Brain pericyte (primary cell): ENCODE measurements at regions not wholly inside any gene's neighbourhood (a gene's known extent, or its start where the extent isn't known, plus 50 kb on each side); places are given as distances from the start of the nearest gene placed in this dataset.
A peak's percentile ranks its signal among the peaks of the same experiment; 100 is the strongest.
"Not testable (repeated sequence)": the region's sequence is repeated elsewhere in the genome, so short reads cannot be mapped to it uniquely, and the experiment has no call there.

Source experiments
- DNase-seq: peaks from one replicate; pipeline ENCODE4 v3.0.0-alpha.2; 2012; ENCODE audit warnings: low read depth, low spot score

DNA sequence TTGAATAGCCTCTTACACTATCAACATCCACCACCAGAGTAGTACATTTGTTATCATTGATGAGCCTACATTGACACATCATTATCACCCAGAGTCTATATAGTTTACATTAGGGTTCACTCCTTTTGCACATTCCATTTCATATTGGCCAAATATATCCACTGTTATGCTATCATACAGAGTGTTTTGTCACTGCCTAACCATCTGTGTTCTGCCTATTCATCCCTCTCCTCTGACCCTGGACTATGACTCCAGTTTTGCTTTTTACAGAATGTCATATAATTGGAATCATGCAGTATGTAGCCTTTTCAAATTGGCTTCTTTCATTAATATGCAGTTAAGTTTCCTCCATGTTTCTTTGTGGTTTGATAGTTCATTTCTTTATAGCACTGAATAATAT is 904.7 kb downstream of the TLE1 start:
- no peak for DNase-seq

DNA sequence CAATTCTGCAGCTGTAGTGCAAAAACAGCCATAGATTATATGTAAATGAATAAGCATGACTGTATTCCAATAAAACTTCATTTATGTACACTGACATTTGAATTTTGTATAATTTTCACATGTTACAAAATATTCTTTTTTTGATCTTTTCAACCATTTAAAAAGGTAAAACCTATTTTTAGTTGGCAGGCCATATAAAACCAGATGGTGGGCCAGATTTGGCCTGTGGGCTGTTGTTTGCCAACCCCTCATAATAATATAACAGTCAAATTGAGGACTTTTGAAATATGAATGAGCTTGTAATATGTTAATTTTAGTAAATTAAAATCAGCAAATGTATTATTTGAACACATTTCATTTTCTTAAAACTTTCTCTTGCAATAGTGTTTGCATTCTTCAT is 913.4 kb downstream of the TLE1 start:
- no peak for DNase-seq

DNA sequence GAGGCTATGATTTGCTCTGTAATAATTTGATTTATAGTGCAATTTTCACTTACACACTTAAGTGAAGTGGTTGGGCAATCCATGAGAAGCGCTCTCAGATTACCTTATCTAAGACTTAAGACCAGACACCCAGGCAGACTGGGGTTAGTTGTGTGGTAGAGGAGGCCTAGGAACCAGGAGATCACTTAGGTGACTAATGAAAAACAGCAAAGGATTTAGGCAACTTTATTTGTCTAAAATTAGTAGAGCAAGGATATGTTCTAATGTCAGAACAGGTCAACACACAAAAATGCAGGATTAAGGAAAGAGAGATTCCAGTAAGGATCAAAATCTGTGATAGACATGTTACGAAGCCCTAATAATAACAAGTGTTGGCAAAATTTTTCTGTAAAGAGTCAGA is 913.8 kb downstream of the TLE1 start:
- no peak for DNase-seq

DNA sequence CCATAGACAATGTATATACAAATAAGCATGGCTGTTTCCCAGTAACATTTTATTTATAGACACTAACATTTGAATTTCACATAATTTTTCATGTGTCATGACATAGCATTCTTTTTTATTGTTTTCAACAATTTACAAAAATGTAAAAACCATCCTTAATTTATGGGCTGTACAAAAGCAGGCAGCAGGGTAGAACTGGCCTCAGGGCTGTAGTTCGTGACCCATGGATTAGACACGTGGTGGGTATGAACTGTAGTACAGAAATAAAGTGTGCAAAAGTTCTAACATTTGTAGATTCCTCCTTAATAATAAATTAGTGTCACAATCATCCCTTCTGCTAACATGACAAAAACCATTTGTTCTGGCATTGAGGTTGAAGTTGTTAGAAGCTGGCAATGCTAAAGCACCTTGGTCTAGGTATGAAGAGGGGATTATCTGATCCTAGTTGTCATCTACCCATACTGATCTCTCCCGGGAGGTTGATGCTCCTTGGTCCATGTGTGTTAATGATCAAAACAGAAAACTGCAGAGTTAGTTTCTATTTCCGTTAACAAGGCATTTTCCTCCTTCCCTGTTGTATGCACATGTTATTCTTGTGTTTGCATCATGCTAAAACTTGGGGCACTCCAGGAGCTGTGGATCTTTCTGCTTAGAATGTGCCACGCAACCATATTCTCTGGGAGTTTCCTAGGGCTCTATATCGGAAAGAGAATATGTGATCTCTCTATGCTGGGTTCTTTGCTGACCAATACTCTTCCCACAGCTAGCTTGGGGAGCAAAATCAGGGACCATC is 917.6 kb downstream of the TLE1 start:
- no peak for DNase-seq

DNA sequence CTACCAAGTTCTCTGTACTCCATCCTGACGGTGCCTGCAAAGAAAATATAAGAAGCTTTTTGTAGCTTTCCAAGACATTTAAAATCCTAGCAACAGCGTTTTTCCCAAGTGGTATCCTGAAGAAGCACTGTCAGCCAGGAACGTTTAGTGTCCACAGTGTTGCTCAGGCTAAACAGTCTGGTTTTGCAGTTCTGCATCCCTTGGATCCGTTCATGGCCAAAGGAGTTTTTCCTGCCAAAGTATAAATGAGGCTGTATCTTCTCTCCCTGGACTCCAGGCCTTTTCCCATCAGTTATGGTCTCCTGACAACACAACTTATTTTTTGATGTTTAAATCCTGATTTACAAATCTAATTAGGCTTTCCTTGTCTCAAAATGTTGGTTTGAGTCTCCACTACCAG is 925.8 kb downstream of the TLE1 start:
- DNase-seq: no peak

DNA sequence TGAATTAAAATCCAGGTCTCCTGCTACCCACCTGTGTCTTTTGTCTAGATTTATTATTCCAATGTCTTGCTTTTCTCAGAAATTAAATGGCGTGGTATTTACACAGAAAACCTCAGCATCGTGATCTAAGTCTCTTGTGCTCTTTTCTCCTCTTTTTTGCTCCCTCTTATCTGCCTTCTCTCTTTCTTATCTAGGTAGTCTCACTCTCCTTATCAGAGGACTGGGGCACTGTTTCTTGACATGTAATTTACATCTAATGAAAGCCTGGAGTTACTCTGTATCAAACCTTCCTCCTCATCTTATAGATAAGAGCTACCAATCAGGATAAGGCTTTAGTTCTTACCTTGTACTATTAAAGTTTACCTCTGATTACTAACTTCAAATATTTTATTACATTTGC is 933.8 kb downstream of the TLE1 start:
- DNase-seq: no peak

DNA sequence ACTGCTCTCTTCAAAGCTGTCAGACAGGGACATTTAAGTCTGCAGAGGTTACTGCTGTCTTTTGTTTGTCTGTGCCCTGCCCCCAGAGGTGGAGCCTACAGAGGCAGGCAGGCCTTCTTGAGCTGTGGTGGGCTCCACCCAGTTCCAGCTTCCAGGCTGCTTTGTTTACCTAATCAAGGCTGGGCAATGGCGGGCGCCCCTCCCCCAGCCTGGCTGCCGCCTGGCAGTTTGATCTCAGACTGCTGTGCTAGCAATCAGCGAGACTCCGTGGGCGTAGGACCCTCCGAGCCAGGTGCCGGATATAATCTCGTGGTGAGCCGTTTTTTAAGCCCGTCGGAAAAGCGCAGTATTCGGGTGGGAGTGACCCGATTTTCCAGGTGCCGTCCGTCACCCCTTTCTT is 942.3 kb downstream of the TLE1 start:
- not testable (repeated sequence) for DNase-seq

DNA sequence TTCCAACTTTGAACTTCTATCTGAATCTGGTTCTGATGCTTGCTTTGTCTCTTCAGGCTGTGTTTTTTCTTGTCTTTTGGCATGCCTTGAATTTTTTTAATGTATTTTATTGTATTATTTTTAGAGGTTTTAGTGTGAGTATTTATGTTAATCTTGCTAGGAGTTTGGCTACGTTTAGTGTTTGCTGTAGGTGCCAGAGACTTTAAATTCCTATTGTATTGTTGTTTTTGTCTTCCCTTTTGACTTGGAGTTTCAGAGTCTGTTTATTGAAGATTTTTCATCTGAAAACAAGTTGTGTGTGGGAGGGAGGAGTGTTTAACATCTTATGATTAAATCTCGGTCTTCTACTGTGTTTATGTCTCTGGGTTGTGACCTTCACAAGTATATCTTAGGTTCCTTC is 956.8 kb downstream of the TLE1 start:
- DNase-seq: no peak

DNA sequence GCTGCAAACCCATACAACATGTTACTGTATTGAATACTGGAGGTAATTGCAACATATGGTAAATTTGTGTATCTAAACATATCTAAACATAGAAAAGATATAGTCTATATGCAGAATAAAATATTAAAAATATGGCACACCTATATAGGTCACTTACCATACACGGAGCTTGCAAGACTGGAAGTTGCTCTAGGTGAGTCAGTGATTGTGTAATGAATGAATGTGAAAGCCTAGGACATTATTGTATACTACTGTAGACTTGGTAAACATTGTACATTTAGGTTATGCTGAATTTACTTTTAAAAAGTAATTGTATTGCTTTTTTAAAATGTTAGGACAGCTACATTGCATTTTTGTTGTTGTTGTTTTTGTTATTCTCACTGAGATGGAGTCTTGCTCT is 968.8 kb downstream of the TLE1 start:
- no peak for DNase-seq

DNA sequence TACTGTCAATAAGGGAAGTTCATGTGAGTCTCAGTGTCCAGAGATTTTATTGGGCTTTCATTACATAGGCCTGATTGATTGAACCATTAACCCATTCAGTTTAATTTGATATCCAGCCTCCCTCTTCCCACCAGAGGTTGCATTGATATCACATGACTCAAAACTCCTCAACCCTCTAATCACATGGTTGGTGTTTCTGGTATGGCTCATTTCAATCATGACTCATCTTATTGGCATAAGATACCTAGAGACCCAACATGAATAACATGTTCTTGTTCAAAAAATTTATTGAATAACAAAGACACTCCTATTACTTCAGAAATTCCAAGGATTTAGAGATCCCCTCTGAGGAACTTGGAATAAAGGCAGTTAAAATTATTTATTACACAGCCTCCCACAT is 982.2 kb downstream of the TLE1 start:
- no peak for DNase-seq

DNA sequence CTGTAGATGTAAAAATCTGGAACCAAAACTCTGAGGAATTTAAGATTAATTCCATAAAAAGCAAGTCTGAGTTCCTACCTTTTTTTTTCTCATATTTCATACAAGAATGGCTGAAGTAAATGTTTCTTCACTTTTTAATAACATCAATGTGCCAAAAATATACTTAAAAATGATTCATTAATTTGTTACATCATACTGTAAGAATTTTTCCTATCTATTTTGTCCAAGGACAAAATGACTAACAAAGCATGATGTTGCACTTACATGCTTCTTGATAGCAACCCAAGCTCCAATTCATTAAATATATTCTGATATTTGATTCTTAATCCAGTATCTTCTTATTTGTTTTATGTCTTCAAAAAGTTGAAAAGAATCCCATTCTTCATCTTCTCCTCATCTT is 988.3 kb downstream of the TLE1 start:
- no peak for DNase-seq

DNA sequence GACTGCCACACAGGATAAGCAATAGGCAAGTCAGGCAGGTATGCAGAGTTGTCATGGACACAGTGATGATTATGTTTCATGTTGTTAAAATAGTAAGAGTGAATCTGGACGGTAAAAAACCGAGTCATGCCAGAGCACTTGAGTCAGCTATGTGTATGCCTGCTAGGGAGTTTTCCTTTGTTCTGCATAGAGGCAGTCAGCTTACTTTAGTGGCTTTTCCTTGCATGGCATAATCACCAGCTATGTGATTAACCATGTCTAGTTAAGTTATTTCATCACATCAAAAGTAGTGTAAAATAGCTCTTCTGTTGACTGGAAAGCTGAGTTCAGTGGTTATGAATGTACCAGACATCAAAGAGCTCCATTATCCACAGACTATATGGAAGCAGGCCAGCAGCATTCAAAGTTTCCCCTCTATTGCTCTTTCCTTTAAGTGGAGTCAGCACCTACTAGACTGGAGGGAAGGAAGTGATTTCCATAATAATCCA is 989.8 kb downstream of the TLE1 start:
- DNase-seq: no peak

DNA sequence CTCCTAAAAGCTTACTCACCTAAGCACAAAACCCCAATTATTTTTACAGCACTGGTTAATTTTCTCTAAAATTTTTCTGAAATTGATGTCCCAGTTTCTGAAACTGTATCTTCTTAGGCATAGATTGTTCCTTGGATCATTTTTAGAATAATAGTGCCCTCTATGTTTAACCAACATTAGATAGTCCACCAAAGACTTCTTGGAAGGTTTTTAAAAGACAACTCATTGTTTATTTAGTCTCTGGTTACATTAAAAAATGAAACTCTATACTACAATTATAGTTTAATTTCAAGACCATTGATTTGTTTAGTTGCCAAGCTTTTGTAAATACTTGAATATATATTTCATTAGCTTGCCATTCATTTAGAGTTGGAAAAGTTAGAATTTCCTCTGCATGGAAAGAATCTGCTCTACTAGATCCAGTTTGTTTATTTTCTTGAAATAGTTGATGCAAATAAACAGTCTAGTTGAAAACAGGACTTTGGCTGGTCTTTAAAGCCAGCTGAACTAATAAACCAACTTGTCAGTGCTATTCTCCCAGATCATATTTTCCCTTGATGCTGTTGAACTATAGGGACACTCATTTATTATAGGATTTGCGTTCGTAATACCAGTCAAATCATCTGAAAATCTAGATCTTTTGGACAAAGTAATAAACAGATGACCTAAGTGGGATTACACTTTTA is 990.5 kb downstream of the TLE1 start:
- peak; percentile 22 for DNase-seq

DNA sequence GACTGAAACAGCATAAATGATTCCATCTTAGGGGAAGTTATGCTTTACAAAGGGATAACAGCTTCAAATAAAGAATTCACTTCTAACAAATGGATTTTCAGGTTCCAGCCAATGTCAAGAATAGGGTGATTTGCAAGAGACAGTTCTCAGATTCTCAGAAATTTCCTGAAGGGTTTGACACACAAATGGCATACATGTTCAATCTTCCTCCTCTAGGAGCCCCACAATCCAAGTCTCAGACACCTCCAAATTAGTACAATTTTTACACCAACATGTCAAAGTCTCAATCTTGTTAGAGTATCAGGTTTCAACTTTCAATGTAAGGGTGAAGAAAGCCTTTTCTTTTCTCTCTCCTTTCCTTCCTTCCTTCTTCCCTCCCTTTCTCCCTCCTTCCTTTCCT is 996.6 kb downstream of the TLE1 start:
- no peak for DNase-seq

DNA sequence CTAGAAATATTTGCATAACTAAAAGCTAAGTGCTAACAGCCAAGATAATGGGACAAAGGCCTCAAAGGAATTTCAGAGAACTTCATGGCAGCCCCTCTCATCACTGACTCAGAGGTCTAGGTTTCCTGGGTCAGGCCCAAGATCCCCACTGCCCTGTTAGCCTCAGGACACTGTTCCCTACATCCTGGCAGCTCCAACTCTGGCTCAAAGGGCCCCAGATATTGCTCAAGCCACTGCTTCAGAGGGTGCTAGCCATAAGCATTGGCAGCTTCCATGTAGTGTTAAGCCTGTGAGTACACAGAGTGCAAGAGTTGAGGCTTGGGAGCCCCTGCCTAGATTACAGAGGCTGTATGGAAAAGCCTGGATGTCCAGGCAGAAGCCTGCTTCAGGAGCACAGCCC is 998.1 kb downstream of the TLE1 start:
- no peak for DNase-seq

DNA sequence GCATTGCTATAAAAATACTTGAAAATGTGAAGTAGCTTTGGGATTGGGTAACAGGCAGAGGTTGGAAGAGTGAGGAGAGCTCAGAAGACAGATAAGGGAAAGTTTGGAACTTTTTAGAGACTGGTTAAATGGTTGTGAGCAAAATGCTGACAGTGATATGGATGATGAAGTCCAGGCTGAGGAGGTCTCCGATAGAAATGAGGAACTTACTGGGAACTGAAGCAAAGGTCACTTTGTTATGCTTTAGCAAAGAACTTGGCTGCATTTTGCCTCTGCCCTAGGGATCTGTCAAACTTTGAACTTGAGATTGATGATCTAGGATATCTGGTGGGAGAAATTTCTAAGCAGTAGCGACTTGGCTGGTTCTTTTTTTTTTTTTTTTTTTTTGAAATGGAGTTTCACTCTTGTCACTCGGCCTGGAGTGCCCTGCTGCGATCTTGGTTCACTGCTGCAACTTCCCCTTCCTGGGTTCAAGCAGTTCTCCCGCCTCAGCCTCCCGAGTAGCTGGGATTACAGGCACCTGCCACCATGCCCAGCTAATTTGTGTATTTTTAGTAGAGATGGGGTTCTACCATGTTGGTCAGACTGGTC is 998.9 kb downstream of the TLE1 start:
- DNase-seq: no peak

DNA sequence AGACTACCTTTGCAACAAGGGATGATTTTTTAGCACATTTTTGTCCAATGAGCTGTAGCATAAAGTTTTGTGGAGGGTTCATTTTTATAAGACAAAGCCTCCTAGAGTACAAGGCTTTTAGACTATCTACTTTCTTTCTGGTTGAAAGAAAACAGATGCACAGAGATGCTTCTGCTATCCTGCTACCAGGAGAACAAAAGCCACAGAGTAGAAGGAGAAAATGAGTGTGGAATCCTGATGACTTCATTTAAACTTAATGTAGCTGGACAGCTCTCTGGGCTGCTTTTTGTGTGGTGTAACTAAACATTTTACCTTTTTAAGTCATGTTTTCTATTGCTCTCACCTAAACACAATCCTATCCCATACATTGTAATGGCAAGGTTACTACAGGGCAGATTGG is 1009.4 kb downstream of the TLE1 start:
- no peak for DNase-seq

DNA sequence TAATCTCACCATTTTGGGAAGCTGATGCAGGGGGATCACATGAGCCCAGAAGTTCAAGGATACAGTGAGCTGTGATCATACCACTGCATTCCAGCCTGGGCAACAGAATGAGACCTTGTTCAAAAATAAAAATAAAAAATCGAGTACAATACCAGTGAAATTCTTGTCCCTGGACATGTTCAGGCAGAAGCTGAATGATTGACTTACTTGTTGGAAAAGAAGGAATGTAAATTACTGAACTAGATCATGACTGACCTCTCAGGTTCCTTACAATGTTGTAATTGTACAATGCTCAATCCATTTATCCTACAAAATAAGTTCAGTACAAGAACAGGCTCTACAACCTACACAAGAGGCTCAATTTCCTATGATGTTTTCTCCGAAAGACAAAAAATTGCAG is 1010.4 kb downstream of the TLE1 start:
- no peak for DNase-seq

DNA sequence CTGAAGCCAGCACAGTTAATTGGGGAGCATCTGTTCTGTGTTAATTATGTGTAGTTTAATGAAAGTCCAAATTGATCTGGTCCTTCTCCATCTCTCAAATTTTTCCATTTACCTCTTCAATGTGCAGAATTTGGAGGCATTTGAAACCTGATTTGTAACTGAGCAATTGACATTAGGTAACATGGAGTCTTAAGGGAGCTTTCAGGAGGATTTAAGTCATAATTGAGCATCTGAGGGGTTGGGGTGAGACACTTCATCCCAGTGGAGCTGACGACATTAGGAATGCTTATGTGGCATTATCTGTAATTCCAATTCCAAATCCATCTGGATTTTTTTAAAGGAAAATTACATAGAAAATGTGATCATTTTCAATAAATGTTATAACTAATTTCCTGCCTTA is 1015.9 kb downstream of the TLE1 start:
- no peak for DNase-seq

DNA sequence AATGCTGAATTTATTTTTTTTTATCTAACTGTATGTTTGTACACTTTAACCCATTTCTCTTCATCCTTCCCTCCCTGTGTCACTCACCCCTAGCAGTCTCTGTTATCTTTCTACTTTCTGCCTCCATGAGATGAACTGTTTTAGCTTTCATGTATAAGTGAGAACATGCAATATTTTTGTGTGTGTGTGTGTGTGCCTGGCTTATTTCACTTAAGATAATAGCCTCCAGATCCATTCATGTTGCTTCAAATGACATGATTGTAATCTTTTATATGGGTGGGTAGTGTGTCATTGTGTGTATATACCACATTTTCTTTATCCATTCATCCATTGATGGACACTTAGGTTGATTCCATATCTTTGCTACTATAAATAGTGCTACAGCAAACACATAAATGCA is 1023.9 kb downstream of the TLE1 start:
- no peak for DNase-seq

DNA sequence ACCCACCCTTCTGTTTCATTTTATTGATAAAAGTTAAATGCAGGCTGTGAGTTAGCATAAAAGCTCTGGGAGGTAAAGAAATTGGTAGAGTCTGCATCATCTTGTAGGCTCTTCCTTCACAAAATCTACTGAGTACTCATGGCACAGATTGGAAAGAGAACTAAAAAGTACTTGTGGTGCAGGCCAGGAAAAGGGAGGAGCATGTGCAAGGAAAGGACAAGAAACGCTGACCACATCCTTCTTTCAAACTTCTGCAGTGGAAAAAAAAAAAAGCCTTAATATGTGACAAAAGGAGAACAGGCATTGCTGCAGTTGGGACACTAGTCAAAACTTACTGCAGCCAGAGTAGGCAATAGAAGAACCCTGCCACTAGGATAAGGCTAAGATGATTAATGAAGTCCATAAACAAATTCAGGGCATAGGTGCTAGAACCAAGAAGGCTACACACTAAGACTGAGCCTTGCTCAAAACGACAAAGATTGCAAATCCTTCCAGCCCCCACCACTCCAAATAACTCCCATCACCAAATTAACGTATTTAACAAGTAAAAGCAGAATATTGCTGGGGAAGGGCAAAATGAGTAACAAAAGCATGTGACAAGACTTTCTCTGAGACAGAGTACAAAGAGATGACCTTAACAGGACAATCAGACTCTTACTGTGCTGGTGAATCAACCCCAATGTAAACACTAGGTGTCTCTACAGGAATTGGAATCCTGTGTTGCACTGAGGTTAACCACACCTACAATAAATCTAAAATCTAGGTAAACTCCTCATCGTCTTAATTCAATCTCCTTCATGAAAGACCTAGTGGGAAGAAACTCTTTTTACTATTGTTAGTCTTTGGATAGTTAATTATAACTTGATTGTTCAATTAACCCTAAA is 1024.8 kb downstream of the TLE1 start:
- DNase-seq: no peak

DNA sequence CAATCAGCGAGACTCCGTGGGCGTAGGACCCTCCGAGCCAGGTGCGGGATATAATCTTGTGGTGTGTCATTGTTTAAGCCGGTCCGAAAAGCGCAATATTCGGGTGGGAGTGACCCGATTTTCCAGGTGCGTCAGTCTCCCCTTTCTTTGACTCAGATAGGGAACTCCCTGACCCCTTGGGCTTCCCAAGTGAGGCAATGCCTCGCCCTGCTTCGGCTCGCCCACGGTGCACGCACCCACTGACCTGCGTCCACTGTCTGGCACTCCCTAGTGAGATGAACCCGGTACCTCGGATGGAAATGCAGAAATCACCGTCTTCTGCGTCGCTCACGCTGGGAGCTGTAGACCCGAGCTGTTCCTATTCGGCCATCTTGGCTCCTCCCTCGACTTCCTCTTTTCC is 1029.6 kb downstream of the TLE1 start:
- not testable (repeated sequence) for DNase-seq
